ENCODE measurements at regions not wholly inside any gene's neighbourhood (a gene's known extent, or its start where the extent isn't known, plus 50 kb on each side); places are given as distances from the start of the nearest gene placed in this dataset.

DNA sequence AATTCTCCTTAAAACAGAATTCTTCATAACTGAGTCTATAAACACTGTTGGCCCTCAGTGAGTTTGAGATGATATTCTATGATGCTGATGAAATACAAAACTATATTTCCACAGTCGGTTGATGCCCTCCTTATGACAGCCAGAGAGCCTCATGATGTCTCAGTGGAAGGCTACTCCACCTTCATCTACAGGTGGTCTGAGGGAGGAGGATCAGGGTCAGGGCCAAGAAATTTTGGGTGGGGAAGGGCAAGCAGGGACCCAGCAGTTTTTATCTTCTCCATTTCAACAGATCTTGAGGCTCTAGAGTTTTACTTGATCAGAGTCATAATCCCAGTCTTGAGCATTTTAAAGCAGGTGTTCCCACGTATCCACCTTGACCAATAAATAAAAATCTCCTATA, 90.8 kb downstream of the CCDC71L start:
- TF ChIP-seq, protein P1, sequence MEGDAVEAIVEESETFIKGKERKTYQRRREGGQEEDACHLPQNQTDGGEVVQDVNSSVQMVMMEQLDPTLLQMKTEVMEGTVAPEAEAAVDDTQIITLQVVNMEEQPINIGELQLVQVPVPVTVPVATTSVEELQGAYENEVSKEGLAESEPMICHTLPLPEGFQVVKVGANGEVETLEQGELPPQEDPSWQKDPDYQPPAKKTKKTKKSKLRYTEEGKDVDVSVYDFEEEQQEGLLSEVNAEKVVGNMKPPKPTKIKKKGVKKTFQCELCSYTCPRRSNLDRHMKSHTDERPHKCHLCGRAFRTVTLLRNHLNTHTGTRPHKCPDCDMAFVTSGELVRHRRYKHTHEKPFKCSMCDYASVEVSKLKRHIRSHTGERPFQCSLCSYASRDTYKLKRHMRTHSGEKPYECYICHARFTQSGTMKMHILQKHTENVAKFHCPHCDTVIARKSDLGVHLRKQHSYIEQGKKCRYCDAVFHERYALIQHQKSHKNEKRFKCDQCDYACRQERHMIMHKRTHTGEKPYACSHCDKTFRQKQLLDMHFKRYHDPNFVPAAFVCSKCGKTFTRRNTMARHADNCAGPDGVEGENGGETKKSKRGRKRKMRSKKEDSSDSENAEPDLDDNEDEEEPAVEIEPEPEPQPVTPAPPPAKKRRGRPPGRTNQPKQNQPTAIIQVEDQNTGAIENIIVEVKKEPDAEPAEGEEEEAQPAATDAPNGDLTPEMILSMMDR (IDR thresholded peaks at IDR 0.05): no peak
- no peak for TF ChIP-seq POLR2A (IDR thresholded peaks at IDR 0.05)
